Calu3 (cell line): ENCODE measurements at regions not wholly inside any gene's neighbourhood (a gene's known extent, or its start where the extent isn't known, plus 50 kb on each side); places are given as distances from the start of the nearest gene placed in this dataset.

Experiments used
- BruUV-seq: library from RNA; stranded (reverse); fragments of 400-500 nt; replicated peaks from 2 replicates; lab custom pipeline; 2021; lab: Mats Ljungman, UMichigan
- CTCF ChIA-PET: fragments of 300-600 bp; sonication (Branson Sonifier 250); formaldehyde crosslinking; loops from one replicate; lab custom pipeline; 2022; ENCODE audit warnings: antibody characterized with exemption; lab: Charles Lee
- DNase-seq: peaks from one replicate; pipeline ENCODE4 v3.0.0; 2022
- H3K27ac Mint-ChIP-seq: one replicate; pipeline ENCODE4 v1.8.0; 2022; ENCODE audit warnings: mixed read lengths; ENCODE audit not compliant: unreplicated experiment
- H3K27me3 Mint-ChIP-seq: one replicate; pipeline ENCODE4 v1.8.0; 2022; ENCODE audit warnings: mixed read lengths; ENCODE audit not compliant: unreplicated experiment
- H3K36me3 Mint-ChIP-seq: one replicate; pipeline ENCODE4 v1.8.0; 2022; ENCODE audit warnings: mild to moderate bottlenecking, moderate library complexity, mixed read lengths; ENCODE audit not compliant: insufficient read depth, unreplicated experiment
- H3K4me1 Mint-ChIP-seq: one replicate; pipeline ENCODE4 v1.8.0; 2022; ENCODE audit warnings: mild to moderate bottlenecking, low read depth, mixed read lengths; ENCODE audit not compliant: unreplicated experiment
- H3K4me3 Mint-ChIP-seq: one replicate; pipeline ENCODE4 v1.8.0; 2022; ENCODE audit warnings: mild to moderate bottlenecking, low read depth, moderate library complexity, mixed read lengths; ENCODE audit not compliant: unreplicated experiment
- H3K9me3 Mint-ChIP-seq: one replicate; pipeline ENCODE4 v1.8.0; 2022; ENCODE audit warnings: low read depth, mixed read lengths; ENCODE audit not compliant: unreplicated experiment
- CTCF ChIP-seq: fragments of 200-600 bp; IDR thresholded peaks from one replicate; pipeline ENCODE4 v1.8.0; 2022; ENCODE audit warnings: antibody characterized with exemption; ENCODE audit not compliant: unreplicated experiment
- intact Hi-C: fragments of 100-400 bp; cut with micrococcal nuclease; formaldehyde crosslinking; loops from one replicate; pipeline ENCODE4 v1.10.0; 2022; ENCODE audit not compliant: unreplicated experiment

- no peaks in the 10 kb centered on the region for H3K36me3 Mint-ChIP-seq
- intact Hi-C loops = no loop called here
- no peak overlapping the region for H3K27ac Mint-ChIP-seq
- no TSS peak for BruUV-seq
- H3K27me3 Mint-ChIP-seq = no peaks in the 10 kb centered on the region
- no peaks in the 10 kb centered on the region for H3K4me1 Mint-ChIP-seq
- DNase-seq = no peak
- no peak for TF ChIP-seq CTCF
- peaks cover 5% of the 10 kb centered on the region for H3K9me3 Mint-ChIP-seq
- no peak overlapping the region for H3K4me3 Mint-ChIP-seq
- CTCF ChIA-PET = no interaction called here
These were observed 260.1 kb downstream of the OXSM start for GRCh38 chr3:26049951-26050350.

DNA sequence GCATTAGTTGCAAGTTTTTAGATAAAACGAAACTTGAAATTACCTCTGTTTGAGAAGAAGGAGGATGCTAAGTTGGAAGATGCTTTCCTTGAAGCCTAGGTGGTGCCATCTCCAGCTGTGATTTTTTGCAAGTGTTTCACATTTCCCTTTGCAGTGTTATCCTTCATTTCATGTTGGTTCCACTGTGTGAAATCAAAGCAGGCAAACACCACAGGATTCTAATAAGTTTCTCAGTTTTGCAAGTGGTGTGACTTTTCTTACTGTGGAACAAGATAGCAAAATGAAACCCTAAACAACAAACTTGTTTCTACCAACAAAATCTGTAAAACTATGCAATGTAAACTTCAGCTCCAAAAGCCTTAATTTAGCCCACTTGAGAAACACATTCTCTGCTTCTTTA is 260.9 kb downstream of the OXSM start:
- Mint-ChIP-seq H3K9me3 (peaks cover 5% of the 10 kb centered on the region), H3K27me3 (no peaks in the 10 kb centered on the region), H3K36me3 (no peaks in the 10 kb centered on the region), H3K4me3 (no peak overlapping the region), H3K27ac (no peak overlapping the region), H3K4me1 (no peaks in the 10 kb centered on the region)
- no peak for DNase-seq
- TF ChIP-seq CTCF = no peak
- intact Hi-C loops = no loop called here
- CTCF ChIA-PET = no interaction called here
- no TSS peak for BruUV-seq

- H3K4me1 Mint-ChIP-seq = no peaks in the 10 kb centered on the region
- no peak for DNase-seq
- TF ChIP-seq CTCF = no peak
- H3K4me3 Mint-ChIP-seq = no peak overlapping the region
- H3K9me3 Mint-ChIP-seq = peaks cover 9% of the 10 kb centered on the region
- no peaks in the 10 kb centered on the region for H3K36me3 Mint-ChIP-seq
- CTCF ChIA-PET = no interaction called here
- BruUV-seq = no TSS peak
- no peaks in the 10 kb centered on the region for H3K27me3 Mint-ChIP-seq
- no peak overlapping the region for H3K27ac Mint-ChIP-seq
- intact Hi-C loops = no loop called here
These were observed 269.0 kb downstream of the OXSM start for GRCh38 chr3:26058901-26059321.

DNA sequence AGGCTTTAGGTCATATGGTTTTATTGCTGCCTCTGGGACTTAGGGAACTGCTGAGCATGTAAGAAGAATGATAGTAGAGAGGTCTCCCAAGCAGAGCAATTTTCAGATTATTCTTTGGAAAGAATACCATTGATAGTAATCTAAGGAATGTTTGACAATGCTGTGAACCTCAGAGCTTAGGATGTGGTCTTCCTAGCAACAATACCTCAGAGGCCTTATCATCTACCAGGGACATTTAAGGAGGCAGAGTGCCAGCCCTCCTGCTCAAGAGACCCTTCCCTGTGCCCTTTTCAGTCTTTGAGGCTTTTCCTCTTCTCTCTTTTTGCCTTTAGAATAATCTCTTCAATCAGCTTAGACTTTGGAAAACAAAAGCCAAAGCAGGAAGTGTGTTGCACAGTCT is 272.1 kb downstream of the OXSM start:
- H3K9me3 Mint-ChIP-seq = peaks cover 8% of the 10 kb centered on the region
- no peak for DNase-seq
- intact Hi-C loops = no loop called here
- H3K27ac Mint-ChIP-seq = no peak overlapping the region
- H3K4me1 Mint-ChIP-seq = no peaks in the 10 kb centered on the region
- TF ChIP-seq CTCF = no peak
- no peak overlapping the region for H3K4me3 Mint-ChIP-seq
- CTCF ChIA-PET = no interaction called here
- no peaks in the 10 kb centered on the region for H3K36me3 Mint-ChIP-seq
- H3K27me3 Mint-ChIP-seq = no peaks in the 10 kb centered on the region
- BruUV-seq = no TSS peak
